Nephron (organoid): ENCODE measurements at regions not wholly inside any gene's neighbourhood (a gene's known extent, or its start where the extent isn't known, plus 50 kb on each side); places are given as distances from the start of the nearest gene placed in this dataset.

ENCODE experiments used
- H3K27ac Mint-ChIP-seq, 3 experiments: 2 replicates each; pipeline ENCODE4 v1.8.0; 2020; ENCODE audit warnings: mixed read lengths in 3 of 3, mild to moderate bottlenecking in 2 of 3, moderate library complexity in 1 of 3
- H3K27me3 Mint-ChIP-seq: 2 replicates; pipeline ENCODE4 v1.8.0; 2021; ENCODE audit warnings: low read depth, mild to moderate bottlenecking, moderate library complexity, mixed read lengths
- H3K36me3 Mint-ChIP-seq: 2 replicates; pipeline ENCODE4 v1.8.0; 2020; ENCODE audit warnings: low read depth, mixed read lengths
- H3K4me1 Mint-ChIP-seq: 2 replicates; pipeline ENCODE4 v1.8.0; 2020; ENCODE audit warnings: mixed read lengths
- H3K4me3 Mint-ChIP-seq, 3 experiments: 2 replicates each; pipeline ENCODE4 v1.8.0; 2020; ENCODE audit warnings: mild to moderate bottlenecking in 3 of 3, mixed read lengths in 3 of 3, moderate library complexity in 2 of 3
- H3K9me3 Mint-ChIP-seq: 2 replicates; pipeline ENCODE4 v1.8.0; 2020; ENCODE audit warnings: mixed read lengths
- CTCF ChIP-seq, 3 experiments: fragments of 200-600 bp; sonication (generic); IDR thresholded peaks; one replicate each; pipeline ENCODE4 v1.5.0; 2021; ENCODE audit warnings: antibody characterized with exemption in 3 of 3; ENCODE audit not compliant: unreplicated experiment in 3 of 3

GRCh38 chr12:67217647-67218046, 51.5 kb upstream of the CAND1 start:
- no peaks in the 10 kb centered on the region for H3K36me3 Mint-ChIP-seq
- no peak overlapping the region for H3K27ac Mint-ChIP-seq
- H3K4me1 Mint-ChIP-seq = peaks cover 8% of the 10 kb centered on the region
- no peak for TF ChIP-seq CTCF (IDR thresholded peaks at IDR 0.05; ENCODE audit: unreplicated experiment in 3 of 3)
- H3K27me3 Mint-ChIP-seq = peaks cover 5% of the 10 kb centered on the region
- H3K9me3 Mint-ChIP-seq = no peaks in the 10 kb centered on the region
- no peak overlapping the region for H3K4me3 Mint-ChIP-seq
